ENCODE measurements at regions not wholly inside any gene's neighbourhood (a gene's known extent, or its start where the extent isn't known, plus 50 kb on each side); places are given as distances from the start of the nearest gene placed in this dataset.

DNA sequence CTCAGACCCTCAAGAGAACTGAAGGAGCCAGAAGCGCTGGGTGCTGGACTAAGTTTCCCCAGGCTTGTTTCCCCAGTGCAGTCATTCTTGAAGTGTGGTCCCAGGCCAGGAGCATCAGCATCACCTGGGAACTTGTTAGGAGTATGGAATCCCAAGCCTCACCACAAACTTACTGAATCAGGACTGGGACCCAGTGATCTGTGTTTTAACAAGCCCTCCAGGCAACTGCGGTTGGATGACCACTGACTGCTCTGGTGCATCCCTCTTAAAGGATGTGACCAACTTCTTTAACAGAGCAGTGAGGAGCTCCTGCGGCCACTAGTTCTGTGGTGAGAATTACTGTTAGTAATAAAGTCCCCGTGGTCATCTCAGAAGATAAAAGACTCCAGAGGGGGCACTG is 62.4 kb upstream of the DAZL start:
- Mint-ChIP-seq H3K9me3 (no peaks in the 10 kb centered on the region), H3K27ac (no peak overlapping the region), H3K27me3 (peaks cover 8% of the 10 kb centered on the region), H3K4me1 (ENCODE audit: unreplicated experiment) (peaks cover 4% of the 10 kb centered on the region), H3K4me3 (no peak overlapping the region), H3K36me3 (no peaks in the 10 kb centered on the region)
- no peak for DNase-seq (ENCODE audit: extremely low spot score, unreplicated experiment)
- TF ChIP-seq CTCF (conservative IDR thresholded peaks at IDR 0.05), result no peak

- TF ChIP-seq CTCF (conservative IDR thresholded peaks at IDR 0.05), result no peak
- no peaks in the 10 kb centered on the region for H3K9me3 Mint-ChIP-seq
- H3K27me3 Mint-ChIP-seq, result peaks cover 5% of the 10 kb centered on the region
- DNase-seq (ENCODE audit: extremely low spot score, unreplicated experiment), result no peak
- no peak overlapping the region for H3K4me3 Mint-ChIP-seq
- peaks cover 4% of the 10 kb centered on the region for H3K4me1 Mint-ChIP-seq (ENCODE audit: unreplicated experiment)
- no peak overlapping the region for H3K27ac Mint-ChIP-seq
- H3K36me3 Mint-ChIP-seq, result no peaks in the 10 kb centered on the region
Measured at GRCh38 chr3:16668776-16669545, 63.7 kb upstream of the DAZL start.

- DNase-seq (ENCODE audit: extremely low spot score, unreplicated experiment), result no peak
- Mint-ChIP-seq H3K9me3 (no peaks in the 10 kb centered on the region), H3K4me1 (ENCODE audit: unreplicated experiment) (no peaks in the 10 kb centered on the region), H3K4me3 (no peak overlapping the region), H3K27me3 (peaks cover 5% of the 10 kb centered on the region), H3K36me3 (no peaks in the 10 kb centered on the region), H3K27ac (no peak overlapping the region)
- TF ChIP-seq CTCF (conservative IDR thresholded peaks at IDR 0.05), result no peak
Measured at GRCh38 chr3:16670191-16670590, 65.0 kb upstream of the DAZL start.

- Mint-ChIP-seq H3K27me3 (peaks cover 5% of the 10 kb centered on the region), H3K4me3 (no peak overlapping the region)
- TF ChIP-seq CTCF (conservative IDR thresholded peaks at IDR 0.05), result no peak
Measured at GRCh38 chr3:16671690-16672089, 66.5 kb upstream of the DAZL start.

GRCh38 chr3:16673530-16673929 is 68.3 kb upstream of the DAZL start:
- Mint-ChIP-seq H3K4me1 (ENCODE audit: unreplicated experiment) (no peaks in the 10 kb centered on the region), H3K27me3 (no peaks in the 10 kb centered on the region), H3K36me3 (no peaks in the 10 kb centered on the region), H3K4me3 (no peak overlapping the region), H3K9me3 (no peaks in the 10 kb centered on the region), H3K27ac (no peak overlapping the region)
- no peak for TF ChIP-seq CTCF (conservative IDR thresholded peaks at IDR 0.05)
- no peak for DNase-seq (ENCODE audit: extremely low spot score, unreplicated experiment)

More at GRCh38 chr3:16671690-16672089, 66.5 kb upstream of the DAZL start:
- Mint-ChIP-seq H3K36me3 (no peaks in the 10 kb centered on the region), H3K4me1 (ENCODE audit: unreplicated experiment) (no peaks in the 10 kb centered on the region), H3K9me3 (no peaks in the 10 kb centered on the region), H3K27ac (no peak overlapping the region)
- no peak for DNase-seq (ENCODE audit: extremely low spot score, unreplicated experiment)

All from type B pancreatic cell (in vitro differentiated cells).